GM12892 (cell line): ENCODE measurements at regions not wholly inside any gene's neighbourhood (a gene's known extent, or its start where the extent isn't known, plus 50 kb on each side); places are given as distances from the start of the nearest gene placed in this dataset.

ENCODE experiments used
- POLR2AphosphoS5 ChIP-seq: IDR thresholded peaks from 2 replicates; pipeline ENCODE4 v1.6.1; 2011; ENCODE audit warnings: low read depth, low read length, control low read depth
- TAF1 ChIP-seq: IDR thresholded peaks from 2 replicates; pipeline ENCODE4 v1.6.1; 2011; ENCODE audit warnings: low read depth, mild to moderate bottlenecking, control low read depth, low read length, borderline replicate concordance

DNA sequence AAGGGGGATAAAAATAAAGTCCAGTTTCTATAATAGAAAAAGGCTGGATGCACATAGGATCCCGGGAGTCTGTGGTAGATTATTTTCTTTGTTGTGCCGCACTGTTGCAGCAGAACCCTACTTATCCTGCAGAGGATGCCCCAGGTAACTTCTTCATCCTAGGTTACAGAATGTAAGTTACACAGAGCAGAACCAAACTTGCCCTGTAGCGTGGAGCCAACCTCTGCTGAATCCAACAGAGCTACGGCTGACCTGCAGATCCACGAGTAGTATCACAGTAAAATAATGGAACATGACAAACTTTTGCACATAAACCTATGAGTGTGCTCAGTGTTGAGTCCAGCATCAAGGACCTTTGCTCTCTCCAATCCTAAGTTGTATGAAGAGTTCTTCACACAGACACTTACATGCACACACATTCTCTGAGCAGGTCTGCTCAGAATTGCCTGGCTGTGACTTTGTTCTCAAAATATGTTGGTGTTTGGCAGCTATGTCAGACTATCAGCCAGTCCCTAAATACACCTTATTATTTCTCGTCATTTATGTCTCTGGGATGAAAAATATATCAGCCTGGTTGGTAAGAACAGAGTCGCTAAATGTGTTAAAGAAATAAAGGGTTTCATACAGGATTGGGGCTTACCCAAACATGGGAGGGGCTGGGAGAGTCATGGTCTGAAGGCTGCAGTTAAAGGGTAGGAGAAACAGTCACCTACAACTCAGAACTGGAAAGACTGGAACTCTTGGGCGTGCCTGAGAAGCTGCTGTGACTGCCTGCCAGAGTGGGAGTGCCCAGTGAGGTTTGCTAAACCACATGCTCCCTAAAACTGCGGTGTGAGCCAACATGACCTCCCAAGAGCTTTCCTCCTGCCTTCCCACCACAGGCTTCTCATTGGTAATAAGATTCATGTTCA, 165.1 kb upstream of the SLC24A3 start:
- no peak for TF ChIP-seq POLR2AphosphoS5
- TF ChIP-seq TAF1: no peak
